Neuron (in vitro differentiated cells): ENCODE measurements at regions not wholly inside any gene's neighbourhood (a gene's known extent, or its start where the extent isn't known, plus 50 kb on each side); places are given as distances from the start of the nearest gene placed in this dataset.
"Not testable (repeated sequence)": the region's sequence is repeated elsewhere in the genome, so short reads cannot be mapped to it uniquely, and the experiment has no call there.

ENCODE experiments used
- H2AFZ ChIP-seq: one replicate; pipeline ENCODE4 v1.6.1; 2013; ENCODE audit warnings: low read depth, mild to moderate bottlenecking, inconsistent platforms, low read length, moderate library complexity
- H3K27me3 ChIP-seq: one replicate; pipeline ENCODE4 v1.6.1; 2013; ENCODE audit warnings: low read length; ENCODE audit not compliant: insufficient read depth
- H3K36me3 ChIP-seq: one replicate; pipeline ENCODE4 v1.6.1; 2013; ENCODE audit warnings: low read length; ENCODE audit not compliant: insufficient read depth
- H3K4me1 ChIP-seq: one replicate; pipeline ENCODE4 v1.6.1; 2013; ENCODE audit warnings: low read length; ENCODE audit not compliant: insufficient read depth
- H3K4me3 ChIP-seq: 2 replicates; pipeline ENCODE4 v1.5.1; 2013; ENCODE audit warnings: mild to moderate bottlenecking, low read length, moderate library complexity
- H3K9me3 ChIP-seq: one replicate; pipeline ENCODE4 v1.6.1; 2013; ENCODE audit warnings: low read length

GRCh38 chr13:55571237-55571867, 1569.4 kb upstream of the PRR20A start:
- Histone ChIP-seq H3K36me3 (no peaks in the 10 kb centered on the region), H3K9me3 (no peaks in the 10 kb centered on the region), H3K4me1 (no peaks in the 10 kb centered on the region), H3K27me3 (no peaks in the 10 kb centered on the region), H2AFZ (no peak overlapping the region), H3K4me3 (no peak overlapping the region)

- Histone ChIP-seq H2AFZ (peak overlapping the region; percentile 61), H3K27me3 (no peaks in the 10 kb centered on the region), H3K4me1 (peaks cover 7% of the 10 kb centered on the region), H3K4me3 (no peak overlapping the region), H3K36me3 (no peaks in the 10 kb centered on the region), H3K9me3 (no peaks in the 10 kb centered on the region)
These were observed 1568.3 kb upstream of the PRR20A start for GRCh38 chr13:55572408-55572807.

GRCh38 chr13:55572862-55573261, 1567.9 kb upstream of the PRR20A start:
- H3K27me3 ChIP-seq: no peaks in the 10 kb centered on the region
- no peak overlapping the region for H3K4me3 ChIP-seq
- H3K9me3 ChIP-seq: no peaks in the 10 kb centered on the region
- H3K36me3 ChIP-seq: no peaks in the 10 kb centered on the region
- H3K4me1 ChIP-seq: peaks cover 9% of the 10 kb centered on the region
- H2AFZ ChIP-seq: peak overlapping the region; percentile 61

- H3K9me3 ChIP-seq: no peaks in the 10 kb centered on the region
- H3K4me1 ChIP-seq: peaks cover 9% of the 10 kb centered on the region
- no peak overlapping the region for H3K4me3 ChIP-seq
- H3K36me3 ChIP-seq: no peaks in the 10 kb centered on the region
- no peaks in the 10 kb centered on the region for H3K27me3 ChIP-seq
- no peak overlapping the region for H2AFZ ChIP-seq
These were observed 1567.2 kb upstream of the PRR20A start for GRCh38 chr13:55573565-55573964.

DNA sequence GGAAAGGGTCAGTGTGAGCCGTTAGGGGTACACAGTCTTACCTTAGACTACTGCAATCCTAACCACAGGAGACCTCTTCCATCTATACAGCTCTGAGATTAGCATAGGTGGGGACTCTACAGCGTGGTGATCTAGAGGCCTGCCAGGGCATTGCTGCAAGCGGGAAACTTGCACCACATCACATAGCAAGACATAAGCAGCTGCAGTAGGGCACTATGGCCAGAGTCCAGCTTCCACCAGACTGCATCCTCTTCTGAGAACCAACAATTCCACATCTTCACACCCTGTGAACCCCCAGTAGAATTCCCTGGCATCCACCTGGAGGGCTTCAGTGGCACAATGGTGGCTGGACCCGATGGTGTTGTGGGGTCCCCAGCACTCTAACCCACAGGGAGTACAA, 1564.3 kb upstream of the PRR20A start:
- H2AFZ ChIP-seq: peak overlapping the region; percentile 8
- H3K9me3 ChIP-seq: no peaks in the 10 kb centered on the region
- H3K4me3 ChIP-seq: no peak overlapping the region
- H3K36me3 ChIP-seq: no peaks in the 10 kb centered on the region
- no peaks in the 10 kb centered on the region for H3K27me3 ChIP-seq
- H3K4me1 ChIP-seq: peaks cover 9% of the 10 kb centered on the region

DNA sequence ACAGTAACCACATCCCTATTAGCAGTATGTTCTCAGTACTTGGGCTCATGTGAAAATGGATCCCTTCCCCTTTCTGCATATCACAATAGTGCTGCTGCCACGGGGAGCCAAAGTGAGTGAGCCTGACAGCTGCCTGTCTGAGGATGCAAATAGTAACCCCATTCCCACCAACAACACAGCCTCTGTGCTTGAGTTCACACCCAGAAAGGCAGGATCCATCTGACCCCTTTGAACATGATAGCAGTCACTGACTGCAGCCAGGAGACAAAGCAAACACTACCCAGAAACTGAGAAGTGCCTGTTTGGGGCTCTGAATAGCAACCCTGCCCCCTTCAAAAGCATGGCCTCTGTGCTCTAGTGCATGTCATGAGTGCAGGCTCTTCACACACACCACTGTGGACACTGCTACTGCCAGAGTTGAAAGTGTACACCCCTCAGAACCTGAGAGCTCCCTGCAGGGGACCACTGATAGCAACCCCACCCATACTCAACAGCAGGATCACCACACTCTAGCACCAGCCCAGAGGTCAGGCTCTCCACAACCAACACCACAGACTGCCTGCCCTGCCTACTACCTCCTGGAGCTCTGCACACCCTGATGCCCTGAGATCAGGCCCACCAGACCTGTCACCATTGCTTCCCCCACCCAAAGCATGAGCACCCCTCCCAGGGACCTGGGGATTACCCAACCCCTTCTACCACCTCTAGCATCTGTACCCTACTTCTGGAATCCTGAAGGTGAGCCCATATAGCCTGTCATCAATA, 1563.5 kb upstream of the PRR20A start:
- no peaks in the 10 kb centered on the region for H3K9me3 ChIP-seq

GRCh38 chr13:55577847-55578210, 1562.9 kb upstream of the PRR20A start:
- H3K27me3 ChIP-seq: no peaks in the 10 kb centered on the region
- H3K9me3 ChIP-seq: no peaks in the 10 kb centered on the region
- H3K4me1 ChIP-seq: peaks cover 9% of the 10 kb centered on the region
- no peak overlapping the region for H2AFZ ChIP-seq
- H3K36me3 ChIP-seq: no peaks in the 10 kb centered on the region
- no peak overlapping the region for H3K4me3 ChIP-seq

More for the DNA sequence above, 1563.5 kb upstream of the PRR20A start:
- H3K36me3 ChIP-seq: no peaks in the 10 kb centered on the region
- peaks cover 9% of the 10 kb centered on the region for H3K4me1 ChIP-seq
- H2AFZ ChIP-seq: no peak overlapping the region
- no peaks in the 10 kb centered on the region for H3K27me3 ChIP-seq
- no peak overlapping the region for H3K4me3 ChIP-seq

GRCh38 chr13:55582294-55582693, 1558.4 kb upstream of the PRR20A start:
- not testable (repeated sequence) for H2AFZ ChIP-seq, H3K27me3 ChIP-seq, H3K36me3 ChIP-seq, H3K4me3 ChIP-seq, H3K9me3 ChIP-seq, H3K4me1 ChIP-seq

DNA sequence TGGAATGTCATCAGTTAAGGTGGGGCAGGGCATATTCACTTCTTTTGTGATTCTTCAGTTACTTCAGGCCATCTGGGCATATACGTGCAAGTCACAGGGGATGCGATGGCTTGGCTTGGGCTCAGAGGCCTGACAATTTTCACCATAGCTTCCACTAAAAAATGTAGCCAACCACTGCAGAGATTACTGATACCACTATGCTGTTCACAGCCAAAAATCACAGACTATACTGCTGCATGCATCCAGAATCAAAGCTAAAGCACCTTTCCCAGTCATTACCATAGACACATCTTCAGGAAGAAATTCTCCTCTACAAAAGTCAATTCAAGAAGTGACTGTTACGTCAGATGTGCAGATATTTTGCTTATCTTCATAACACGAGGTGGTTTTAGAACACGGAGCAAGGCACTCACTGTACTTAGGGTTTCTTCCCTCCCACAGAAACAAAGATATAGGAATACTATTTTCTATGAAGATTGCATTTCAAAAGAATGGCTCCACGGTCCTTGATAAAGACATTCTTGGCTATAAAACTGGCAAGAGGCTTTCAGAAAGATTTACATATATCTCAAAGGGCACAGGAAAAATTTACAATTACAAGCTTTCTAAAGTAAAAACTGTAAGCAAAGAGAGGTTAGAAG, 1556.6 kb upstream of the PRR20A start:
- H3K36me3 ChIP-seq: no peaks in the 10 kb centered on the region
- H3K27me3 ChIP-seq: no peaks in the 10 kb centered on the region
- H3K4me1 ChIP-seq: no peaks in the 10 kb centered on the region
- no peaks in the 10 kb centered on the region for H3K9me3 ChIP-seq
- no peak overlapping the region for H3K4me3 ChIP-seq
- H2AFZ ChIP-seq: no peak overlapping the region

GRCh38 chr13:55602784-55603183, 1537.9 kb upstream of the PRR20A start:
- no peaks in the 10 kb centered on the region for H3K27me3 ChIP-seq
- H3K36me3 ChIP-seq: no peaks in the 10 kb centered on the region

GRCh38 chr13:55606045-55606665, 1534.6 kb upstream of the PRR20A start:
- H2AFZ ChIP-seq: no peak overlapping the region
- H3K27me3 ChIP-seq: no peaks in the 10 kb centered on the region
- H3K4me3 ChIP-seq: no peak overlapping the region
- no peaks in the 10 kb centered on the region for H3K36me3 ChIP-seq
- H3K9me3 ChIP-seq: no peaks in the 10 kb centered on the region
- no peaks in the 10 kb centered on the region for H3K4me1 ChIP-seq

More at GRCh38 chr13:55602784-55603183, 1537.9 kb upstream of the PRR20A start:
- Histone ChIP-seq H3K9me3 (no peaks in the 10 kb centered on the region), H2AFZ (no peak overlapping the region), H3K4me3 (no peak overlapping the region), H3K4me1 (no peaks in the 10 kb centered on the region)

- Histone ChIP-seq H3K9me3 (no peaks in the 10 kb centered on the region), H3K36me3 (no peaks in the 10 kb centered on the region), H3K4me3 (no peak overlapping the region), H2AFZ (no peak overlapping the region), H3K27me3 (no peaks in the 10 kb centered on the region), H3K4me1 (no peaks in the 10 kb centered on the region)
These were observed 1527.1 kb upstream of the PRR20A start for GRCh38 chr13:55613429-55614187.
